GM04504 (cell line): ENCODE measurements at regions not wholly inside any gene's neighbourhood (a gene's known extent, or its start where the extent isn't known, plus 50 kb on each side); places are given as distances from the start of the nearest gene placed in this dataset.

Source experiments
- DNase-seq: peaks from one replicate; pipeline ENCODE4 v3.0.0-alpha.2; 2012; ENCODE audit warnings: low read depth

DNA sequence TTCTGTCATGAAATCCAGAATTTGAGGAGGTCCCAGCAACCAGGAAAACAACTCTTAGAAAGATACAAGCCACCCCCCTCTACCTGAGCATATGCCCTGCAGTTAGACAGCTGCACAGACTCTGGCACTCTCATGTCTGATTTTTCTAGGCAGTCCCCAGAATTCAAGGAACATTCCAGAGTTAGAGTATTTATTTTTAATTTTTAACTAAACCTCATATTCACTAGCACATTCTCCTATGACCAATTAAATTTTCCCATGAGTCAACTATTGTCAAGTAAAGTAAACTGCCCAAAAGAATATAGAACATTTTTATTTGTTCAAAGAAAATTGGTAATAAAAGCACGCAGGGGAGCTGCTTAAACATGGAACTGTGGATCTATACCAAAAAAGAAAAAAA is 490.5 kb upstream of the SEMA6A start:
- DNase-seq: no peak

DNA sequence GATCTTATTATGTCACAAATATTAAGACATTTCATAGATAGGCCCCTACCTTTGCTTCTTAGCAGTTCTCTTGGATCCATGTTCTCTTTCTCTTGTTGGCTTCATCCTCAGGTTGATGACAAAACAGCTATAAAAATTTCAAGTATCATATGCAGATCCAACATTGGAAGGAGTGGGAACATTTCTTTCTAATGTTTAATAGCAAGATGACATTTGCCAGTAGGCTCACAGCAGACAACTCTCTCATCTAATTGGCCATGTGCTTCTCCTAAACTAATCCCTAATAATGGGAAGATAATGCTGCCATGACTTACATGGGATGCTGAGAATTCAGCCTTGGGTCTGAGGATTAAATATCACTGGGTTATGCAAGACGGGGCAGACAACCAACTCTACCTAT is 485.5 kb upstream of the SEMA6A start:
- DNase-seq: no peak

DNA sequence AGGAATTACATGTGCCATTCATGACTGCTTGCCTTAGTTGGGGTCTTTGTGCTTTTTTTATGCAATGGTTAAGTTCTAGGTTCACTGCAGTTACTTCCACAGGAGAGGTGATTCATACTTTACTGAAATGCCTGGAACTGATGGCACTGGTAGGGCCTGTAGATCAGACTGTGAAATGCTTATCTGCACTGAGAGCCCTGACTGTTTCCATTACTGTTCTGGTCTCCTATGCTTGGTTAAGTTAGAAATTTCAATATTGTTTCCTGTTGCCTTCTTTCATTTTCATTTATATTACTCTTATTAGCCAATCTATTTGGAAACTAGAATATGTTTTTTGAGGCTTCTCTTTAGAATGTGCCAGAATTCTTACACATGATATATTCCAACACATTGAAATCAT is 484.1 kb upstream of the SEMA6A start:
- DNase-seq: no peak

DNA sequence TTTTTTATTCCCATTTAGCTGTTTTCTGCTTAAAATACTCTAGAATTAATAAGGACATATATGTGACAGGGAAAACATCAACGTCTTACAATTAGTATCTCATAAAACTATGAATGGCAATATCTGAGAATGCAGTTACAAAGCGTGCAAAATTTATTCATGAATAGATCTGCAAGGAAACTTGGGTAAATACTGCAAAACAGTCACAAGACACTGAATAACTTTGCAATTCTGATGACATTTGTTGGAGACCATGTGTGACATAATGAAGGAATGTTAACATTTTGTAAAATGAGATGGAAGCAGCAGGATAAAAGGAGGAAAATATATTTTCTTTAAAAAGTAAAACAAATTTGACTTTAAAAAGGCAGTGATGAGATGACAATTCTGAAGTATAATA is 480.9 kb upstream of the SEMA6A start:
- DNase-seq: no peak

GRCh38 chr5:117054911-117055310 is 480.3 kb upstream of the SEMA6A start:
- no peak for DNase-seq

GRCh38 chr5:117054141-117054540 is 479.5 kb upstream of the SEMA6A start:
- no peak for DNase-seq

DNA sequence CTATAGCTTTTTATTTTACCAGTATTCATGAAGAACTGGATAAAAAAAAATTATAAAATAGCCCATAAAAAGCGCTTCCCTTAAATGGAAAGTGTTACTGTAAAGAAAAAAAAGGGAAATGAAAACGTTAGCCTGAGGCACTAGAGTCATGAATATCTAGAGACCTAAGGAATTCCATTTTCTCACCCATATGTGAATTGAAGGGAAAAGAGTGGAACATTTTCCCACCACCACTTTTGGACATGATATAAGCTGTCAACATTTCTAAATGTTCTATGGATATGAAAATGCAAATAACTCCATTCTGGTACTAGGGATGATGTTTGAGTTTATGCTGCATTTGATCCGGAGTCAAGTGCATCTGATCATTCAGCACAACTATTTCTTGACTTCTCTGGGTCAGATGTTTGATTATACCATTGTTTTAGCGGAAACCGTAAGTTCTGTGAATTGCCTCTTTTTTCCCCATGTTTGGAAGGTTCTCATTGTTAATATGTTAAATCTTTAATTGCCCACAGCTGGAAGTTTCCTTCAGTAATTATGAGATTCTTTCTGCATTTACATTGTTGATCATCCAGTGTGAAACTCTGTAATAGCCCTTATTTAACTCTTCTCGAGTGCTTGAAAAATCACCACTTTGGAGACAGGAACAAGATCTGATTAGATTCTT is 467.4 kb upstream of the SEMA6A start:
- DNase-seq: no peak

- DNase-seq: no peak
Measured at GRCh38 chr5:117039035-117039434, 464.4 kb upstream of the SEMA6A start.

GRCh38 chr5:117027384-117027783 is 452.8 kb upstream of the SEMA6A start:
- DNase-seq: no peak

GRCh38 chr5:117020999-117021398 is 446.4 kb upstream of the SEMA6A start:
- no peak for DNase-seq

DNA sequence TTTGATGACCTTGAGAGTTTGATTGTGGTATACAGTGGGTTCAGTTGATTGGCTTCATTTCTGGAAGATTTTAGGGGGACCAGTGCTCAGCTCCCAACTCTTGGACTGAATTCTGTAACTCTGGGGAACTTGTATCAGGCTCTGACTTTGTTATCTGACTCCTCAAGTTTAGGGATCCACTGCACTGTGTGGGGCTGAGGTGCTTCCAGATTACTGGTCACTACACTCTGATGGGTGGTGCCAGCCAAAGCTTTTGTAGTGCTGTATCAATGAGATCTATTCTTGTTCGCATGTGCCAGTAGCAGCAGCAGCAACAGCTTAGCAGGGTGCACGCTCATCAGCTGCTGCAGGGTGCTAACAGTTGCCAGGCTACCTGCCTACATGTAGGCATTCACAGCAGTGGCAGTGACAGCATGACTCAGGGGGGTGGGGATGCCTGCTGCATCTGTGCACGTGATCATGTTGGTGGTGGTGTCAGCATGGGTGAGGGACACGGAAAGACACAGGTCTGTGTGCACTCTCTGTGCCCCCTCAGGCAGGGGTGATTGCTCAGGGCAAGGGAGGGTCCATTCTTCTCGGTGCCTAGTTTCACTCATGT is 438.8 kb upstream of the SEMA6A start:
- no peak for DNase-seq

DNA sequence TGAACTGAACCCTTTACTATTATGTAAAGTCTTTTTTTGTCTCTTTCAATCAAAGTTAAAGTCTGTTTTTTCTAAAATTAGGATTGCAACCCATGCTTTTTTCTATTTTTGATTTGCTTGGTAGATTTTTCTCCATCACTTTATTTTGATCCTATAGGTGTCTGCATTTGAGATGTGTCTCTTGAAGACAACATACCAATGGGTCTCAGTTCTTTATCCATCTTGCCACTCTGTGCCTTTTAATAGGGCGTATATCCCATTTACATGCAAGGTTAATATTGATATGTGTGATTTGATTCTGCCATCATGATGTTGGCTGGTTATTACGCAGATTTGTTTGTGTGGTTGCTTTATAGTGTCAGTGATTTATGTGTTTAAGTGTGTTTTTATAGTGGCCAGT is 436.0 kb upstream of the SEMA6A start:
- DNase-seq: no peak

GRCh38 chr5:116998024-116998423 is 423.4 kb upstream of the SEMA6A start:
- DNase-seq: no peak

DNA sequence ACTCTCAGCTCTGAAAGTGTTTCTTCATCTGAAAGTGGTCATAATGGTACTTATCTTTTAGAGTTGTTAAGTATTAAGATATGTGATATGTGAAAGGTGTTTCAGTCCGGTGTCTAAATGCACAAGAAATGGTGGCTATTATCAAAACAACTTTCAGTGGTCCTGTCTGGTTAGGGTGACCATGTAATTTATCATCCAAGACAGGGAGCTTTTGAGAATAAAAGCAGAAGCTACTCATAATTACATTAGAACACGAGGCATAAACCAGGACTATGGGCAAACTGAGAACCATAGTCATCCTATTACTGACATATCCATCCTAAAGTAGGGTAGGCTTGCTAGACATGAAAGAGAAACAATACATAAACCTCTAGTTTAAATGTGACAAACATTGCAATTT is 418.1 kb upstream of the SEMA6A start:
- no peak for DNase-seq

GRCh38 chr5:116989995-116990394 is 415.4 kb upstream of the SEMA6A start:
- no peak for DNase-seq

DNA sequence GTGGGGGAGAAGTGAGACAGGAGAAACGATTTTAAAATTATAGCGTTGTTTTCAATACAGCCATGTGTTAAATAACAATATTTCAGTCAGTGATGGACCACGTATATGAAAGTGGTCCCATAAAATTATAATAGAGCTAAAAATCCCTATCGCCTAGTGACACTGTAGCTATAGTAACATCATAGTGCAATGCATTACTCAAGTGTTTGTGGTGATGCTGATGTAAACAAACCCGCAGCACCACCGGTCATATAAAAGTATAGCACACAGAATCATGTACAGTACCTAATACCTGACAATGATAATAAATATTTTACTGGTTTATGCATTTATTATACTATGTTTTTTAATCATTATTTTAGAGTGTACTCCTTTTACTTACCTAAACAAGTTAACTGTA is 407.4 kb upstream of the SEMA6A start:
- DNase-seq: no peak

GRCh38 chr5:116980581-116980980 is 406.0 kb upstream of the SEMA6A start:
- no peak for DNase-seq

GRCh38 chr5:116976767-116977166 is 402.1 kb upstream of the SEMA6A start:
- DNase-seq: no peak

GRCh38 chr5:116971131-116971530 is 396.5 kb upstream of the SEMA6A start:
- no peak for DNase-seq

- no peak for DNase-seq
Measured at GRCh38 chr5:116970318-116970717, 395.7 kb upstream of the SEMA6A start.

DNA sequence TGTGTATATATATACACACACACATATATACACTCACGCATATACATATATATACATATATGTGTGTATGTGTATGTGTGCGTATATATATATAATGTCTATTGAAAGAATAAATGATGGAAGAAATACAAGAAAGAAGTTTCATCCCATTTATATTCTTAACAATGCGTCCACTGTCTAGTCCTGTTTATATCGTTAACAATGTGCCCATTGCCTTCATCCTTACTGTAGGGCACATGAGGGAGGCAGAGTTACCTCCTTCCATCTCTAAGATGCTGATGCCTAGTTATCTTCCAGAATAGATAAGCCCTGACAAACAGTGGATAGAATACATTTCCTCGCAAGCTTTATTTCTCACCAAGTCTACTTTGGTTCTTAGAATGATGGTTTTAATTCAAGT is 389.8 kb upstream of the SEMA6A start:
- DNase-seq: no peak

DNA sequence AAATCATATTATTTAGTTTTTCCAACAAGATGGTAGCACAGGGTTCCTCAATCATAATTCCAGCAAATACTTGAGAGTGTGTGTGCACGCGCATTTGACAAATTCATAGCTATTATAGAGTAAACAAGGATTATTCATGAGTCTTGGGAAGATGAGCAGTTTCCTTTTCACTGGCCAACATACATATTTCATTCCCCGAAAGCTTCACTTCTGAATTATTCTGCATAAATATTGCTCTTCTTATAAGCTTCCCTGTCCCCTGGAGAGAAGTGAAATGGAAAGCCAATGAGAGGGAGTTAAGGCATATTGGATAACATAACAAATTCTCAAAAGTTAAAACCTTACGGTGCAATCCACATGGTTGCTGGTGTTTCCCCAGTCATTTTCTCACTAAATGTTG is 386.4 kb upstream of the SEMA6A start:
- DNase-seq: no peak

DNA sequence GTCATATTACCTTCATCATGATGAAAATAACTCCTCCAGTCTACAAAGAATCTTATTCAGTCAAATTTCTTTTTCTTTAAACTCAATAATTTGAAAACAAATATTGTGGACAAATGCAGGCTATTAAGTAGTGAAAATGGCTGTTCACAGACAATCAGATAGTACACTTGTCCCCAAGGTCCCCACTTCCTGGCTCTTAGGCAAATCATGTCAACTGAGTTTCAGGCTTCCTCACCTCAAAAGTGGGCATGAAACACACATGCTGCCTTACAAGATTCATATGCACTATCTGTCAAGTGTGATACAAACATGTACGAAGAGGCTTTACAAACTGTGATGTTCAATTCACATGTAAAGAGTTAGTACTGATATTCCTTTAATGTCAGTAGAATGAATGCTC is 385.2 kb upstream of the SEMA6A start:
- no peak for DNase-seq

DNA sequence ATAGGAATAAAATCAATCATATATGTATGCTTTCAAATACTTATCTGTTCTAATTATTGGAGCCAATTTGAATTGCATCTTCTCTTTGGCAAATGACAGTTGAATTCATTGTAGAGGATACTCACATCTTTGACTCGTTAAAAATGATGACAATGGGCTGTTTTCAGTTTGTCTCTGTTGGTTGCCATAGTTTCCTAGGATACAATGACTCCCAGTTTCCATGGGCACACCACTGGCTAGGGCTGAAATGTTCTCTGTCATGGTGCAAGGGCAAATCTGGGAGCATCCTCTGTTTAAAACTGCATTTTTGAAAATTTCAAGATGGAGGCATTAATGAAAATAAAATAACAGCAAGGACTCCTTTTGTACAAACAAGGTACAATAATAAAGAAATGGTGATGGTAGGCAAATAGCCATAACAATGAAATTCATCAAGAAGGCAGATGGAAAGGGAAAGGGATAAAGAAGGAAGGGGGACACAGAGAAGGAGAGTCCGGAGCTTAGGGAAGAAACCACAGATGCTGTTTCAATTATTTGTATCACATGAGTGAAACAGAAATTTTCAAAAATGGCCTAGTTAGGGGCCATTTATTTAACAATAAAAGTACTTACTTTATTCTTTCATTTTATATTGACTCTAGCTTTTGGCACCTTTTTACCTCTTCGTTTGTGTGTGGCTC is 378.8 kb upstream of the SEMA6A start:
- no peak for DNase-seq
